Mesendoderm (in vitro differentiated cells): ENCODE measurements at regions not wholly inside any gene's neighbourhood (a gene's known extent, or its start where the extent isn't known, plus 50 kb on each side); places are given as distances from the start of the nearest gene placed in this dataset.

Source experiments
- DNase-seq: peaks from one replicate; pipeline ENCODE4 v3.0.0; 2013
- H2AK5ac ChIP-seq: 2 replicates; pipeline ENCODE4 v1.6.1; 2013; ENCODE audit warnings: low read length, inconsistent platforms
- H2BK120ac ChIP-seq: 2 replicates; pipeline ENCODE4 v1.6.1; 2013; ENCODE audit warnings: low read depth, mild to moderate bottlenecking, low read length, moderate library complexity, mixed read lengths
- H2BK15ac ChIP-seq: replicated peaks from 2 replicates; pipeline ENCODE4 v1.6.1; 2013; ENCODE audit warnings: low read depth, mild to moderate bottlenecking, moderate library complexity
- H2BK5ac ChIP-seq: 2 replicates; pipeline ENCODE4 v1.6.1; 2013; ENCODE audit warnings: low read length, inconsistent platforms
- H3K18ac ChIP-seq: 2 replicates; pipeline ENCODE4 v1.6.1; 2013; ENCODE audit warnings: mild to moderate bottlenecking, low read length, mixed read lengths
- H3K23ac ChIP-seq: one replicate; pipeline ENCODE4 v1.6.1; 2013; ENCODE audit warnings: low read length
- H3K27ac ChIP-seq: 2 replicates; pipeline ENCODE4 v1.5.1; 2013; ENCODE audit warnings: low read depth, mild to moderate bottlenecking, inconsistent platforms, low read length, moderate library complexity
- H3K27me3 ChIP-seq: 2 replicates; pipeline ENCODE4 v1.6.1; 2013; ENCODE audit warnings: low read length, control low read depth, mild to moderate bottlenecking, inconsistent platforms; ENCODE audit not compliant: insufficient read depth, poor library complexity
- H3K36me3 ChIP-seq: 2 replicates; pipeline ENCODE4 v1.6.1; 2013; ENCODE audit warnings: low read length, inconsistent platforms; ENCODE audit not compliant: control insufficient read depth, insufficient read depth
- H3K4ac ChIP-seq: one replicate; pipeline ENCODE4 v1.6.1; 2013; ENCODE audit warnings: low read depth, mild to moderate bottlenecking, low read length, moderate library complexity
- H3K4me1 ChIP-seq: 2 replicates; pipeline ENCODE4 v1.6.1; 2013; ENCODE audit warnings: low read depth, low read length, inconsistent platforms; ENCODE audit not compliant: control insufficient read depth
- H3K4me2 ChIP-seq: 2 replicates; pipeline ENCODE4 v1.6.1; 2013; ENCODE audit warnings: low read length
- H3K4me3 ChIP-seq: 2 replicates; pipeline ENCODE4 v1.5.1; 2013; ENCODE audit warnings: mild to moderate bottlenecking, low read length
- H3K56ac ChIP-seq: one replicate; pipeline ENCODE4 v1.6.1; 2013; ENCODE audit warnings: low read length
- H3K79me1 ChIP-seq: 2 replicates; pipeline ENCODE4 v1.6.1; 2013; ENCODE audit warnings: low read length, inconsistent platforms
- H3K79me2 ChIP-seq: 2 replicates; pipeline ENCODE4 v1.6.1; 2013; ENCODE audit warnings: mild to moderate bottlenecking, low read length; ENCODE audit not compliant: control insufficient read depth, insufficient read depth
- H3K9ac ChIP-seq: 2 replicates; pipeline ENCODE4 v1.6.1; 2013; ENCODE audit warnings: low read length, inconsistent platforms
- H4K5ac ChIP-seq: one replicate; pipeline ENCODE4 v1.6.1; 2013; ENCODE audit warnings: low read length
- H4K8ac ChIP-seq: one replicate; pipeline ENCODE4 v1.6.1; 2013; ENCODE audit warnings: low read depth, mild to moderate bottlenecking, control low read depth, low read length, moderate library complexity
- WGBS: extraction: QIAGEN DNeasy Blood & Tissue Kit; methylation state at CpG from one replicate; pipeline ENCODE4 v1.1.7; 2013; ENCODE audit warnings: low lambda C conversion rate, missing lambda C conversion rate; ENCODE audit not compliant: insufficient coverage; ENCODE audit errors: extremely low coverage; 5-methylcytosine and 5-hydroxymethylcytosine counted together

GRCh38 chr16:13781169-13781564 lies 138.8 kb upstream of the ERCC4 start:
- no CpG with 5 or more reads among the region's 7 CpGs for WGBS
- Histone ChIP-seq H3K9ac (no peak overlapping the region), H3K27me3 (no peaks in the 10 kb centered on the region), H3K56ac (no peak overlapping the region), H3K4me3 (no peak overlapping the region), H4K5ac (no peak overlapping the region), H3K4ac (no peak overlapping the region), H3K4me2 (no peak overlapping the region), H2AK5ac (no peak overlapping the region), H3K4me1 (no peaks in the 10 kb centered on the region), H3K36me3 (peaks cover 2% of the 10 kb centered on the region), H4K8ac (no peak overlapping the region), H3K79me2 (no peaks in the 10 kb centered on the region), H3K18ac (no peak overlapping the region), H2BK120ac (no peak overlapping the region), H2BK15ac (no peak overlapping the region), H3K23ac (no peak overlapping the region), H3K27ac (no peak overlapping the region), H2BK5ac (no peak overlapping the region), H3K79me1 (no peaks in the 10 kb centered on the region)
- DNase-seq, result no peak

GRCh38 chr16:13781575-13782338 lies 138.2 kb upstream of the ERCC4 start:
- H3K23ac ChIP-seq, result no peak overlapping the region
- H2BK120ac ChIP-seq, result no peak overlapping the region
- no peaks in the 10 kb centered on the region for H3K79me2 ChIP-seq
- no peak overlapping the region for H3K18ac ChIP-seq
- no peaks in the 10 kb centered on the region for H3K79me1 ChIP-seq
- no peak overlapping the region for H2BK5ac ChIP-seq
- H3K4ac ChIP-seq, result no peak overlapping the region
- no peaks in the 10 kb centered on the region for H3K4me1 ChIP-seq
- H3K4me2 ChIP-seq, result no peak overlapping the region
- H3K27me3 ChIP-seq, result no peaks in the 10 kb centered on the region
- no CpG with 5 or more reads among the region's 8 CpGs for WGBS
- H2BK15ac ChIP-seq, result no peak overlapping the region
- H3K9ac ChIP-seq, result no peak overlapping the region
- H3K56ac ChIP-seq, result no peak overlapping the region
- no peak overlapping the region for H3K4me3 ChIP-seq
- peaks cover 2% of the 10 kb centered on the region for H3K36me3 ChIP-seq
- DNase-seq, result no peak
- H4K8ac ChIP-seq, result no peak overlapping the region
- H3K27ac ChIP-seq, result no peak overlapping the region
- H2AK5ac ChIP-seq, result no peak overlapping the region
- H4K5ac ChIP-seq, result no peak overlapping the region

GRCh38 chr16:13791095-13791494 lies 128.9 kb upstream of the ERCC4 start:
- H3K36me3 ChIP-seq, result no peaks in the 10 kb centered on the region
- no peak overlapping the region for H3K18ac ChIP-seq
- DNase-seq, result no peak
- H3K79me2 ChIP-seq, result no peaks in the 10 kb centered on the region
- no peak overlapping the region for H3K23ac ChIP-seq
- no peak overlapping the region for H4K8ac ChIP-seq
- no peaks in the 10 kb centered on the region for H3K79me1 ChIP-seq
- H2BK5ac ChIP-seq, result no peak overlapping the region
- H3K56ac ChIP-seq, result no peak overlapping the region
- no peak overlapping the region for H2BK15ac ChIP-seq
- no peaks in the 10 kb centered on the region for H3K4me1 ChIP-seq
- H2BK120ac ChIP-seq, result no peak overlapping the region
- H3K4me2 ChIP-seq, result no peak overlapping the region
- no peak overlapping the region for H2AK5ac ChIP-seq
- H3K27ac ChIP-seq, result no peak overlapping the region
- no peak overlapping the region for H4K5ac ChIP-seq
- H3K27me3 ChIP-seq, result no peaks in the 10 kb centered on the region
- no peak overlapping the region for H3K4me3 ChIP-seq
- no peak overlapping the region for H3K9ac ChIP-seq
- no peak overlapping the region for H3K4ac ChIP-seq
- no CpG with 5 or more reads among the region's 4 CpGs for WGBS

- Histone ChIP-seq H3K27me3 (no peaks in the 10 kb centered on the region), H3K4me2 (no peak overlapping the region), H3K4me3 (no peak overlapping the region), H2BK120ac (no peak overlapping the region), H2AK5ac (no peak overlapping the region), H3K18ac (no peak overlapping the region), H4K8ac (no peak overlapping the region), H3K4me1 (no peaks in the 10 kb centered on the region), H2BK5ac (no peak overlapping the region), H3K23ac (no peak overlapping the region), H3K27ac (no peak overlapping the region), H3K36me3 (no peaks in the 10 kb centered on the region), H3K79me2 (no peaks in the 10 kb centered on the region), H3K4ac (no peak overlapping the region), H3K9ac (no peak overlapping the region), H2BK15ac (no peak overlapping the region), H3K79me1 (no peaks in the 10 kb centered on the region), H4K5ac (no peak overlapping the region), H3K56ac (no peak overlapping the region)
- DNase-seq, result no peak
- WGBS, result no CpG with 5 or more reads among the region's 3 CpGs
These were observed 126.0 kb upstream of the ERCC4 start for GRCh38 chr16:13793841-13794409.

GRCh38 chr16:13795131-13795530 lies 124.8 kb upstream of the ERCC4 start:
- no peak for DNase-seq

GRCh38 chr16:13797718-13798117 lies 122.2 kb upstream of the ERCC4 start:
- H3K18ac ChIP-seq, result no peak overlapping the region
- no peak overlapping the region for H2BK120ac ChIP-seq
- no peaks in the 10 kb centered on the region for H3K4me1 ChIP-seq
- no peak overlapping the region for H2BK15ac ChIP-seq
- no peak overlapping the region for H3K4me3 ChIP-seq
- H4K5ac ChIP-seq, result no peak overlapping the region
- H2AK5ac ChIP-seq, result no peak overlapping the region
- no peak for DNase-seq
- no peak overlapping the region for H4K8ac ChIP-seq
- H3K56ac ChIP-seq, result no peak overlapping the region
- H3K27ac ChIP-seq, result no peak overlapping the region
- no peak overlapping the region for H3K23ac ChIP-seq
- no peak overlapping the region for H3K4ac ChIP-seq
- H3K9ac ChIP-seq, result no peak overlapping the region
- H3K27me3 ChIP-seq, result no peaks in the 10 kb centered on the region
- no peaks in the 10 kb centered on the region for H3K36me3 ChIP-seq
- H2BK5ac ChIP-seq, result no peak overlapping the region
- no peaks in the 10 kb centered on the region for H3K79me1 ChIP-seq
- H3K79me2 ChIP-seq, result no peaks in the 10 kb centered on the region
- H3K4me2 ChIP-seq, result no peak overlapping the region

More at GRCh38 chr16:13795131-13795530, 124.8 kb upstream of the ERCC4 start:
- Histone ChIP-seq H3K4me2 (no peak overlapping the region), H2BK15ac (no peak overlapping the region), H2BK5ac (no peak overlapping the region), H3K4me1 (no peaks in the 10 kb centered on the region), H3K27ac (no peak overlapping the region), H3K23ac (no peak overlapping the region), H3K79me2 (no peaks in the 10 kb centered on the region), H3K79me1 (no peaks in the 10 kb centered on the region), H3K36me3 (no peaks in the 10 kb centered on the region), H3K4me3 (no peak overlapping the region), H3K27me3 (no peaks in the 10 kb centered on the region), H3K9ac (no peak overlapping the region), H2BK120ac (no peak overlapping the region), H4K8ac (no peak overlapping the region), H3K56ac (no peak overlapping the region), H3K18ac (no peak overlapping the region), H4K5ac (no peak overlapping the region), H3K4ac (no peak overlapping the region), H2AK5ac (no peak overlapping the region)
- no CpG with 5 or more reads among the region's 3 CpGs for WGBS
